Breast epithelium (tissue), 3 donors: ENCODE measurements at regions not wholly inside any gene's neighbourhood (a gene's known extent, or its start where the extent isn't known, plus 50 kb on each side); places are given as distances from the start of the nearest gene placed in this dataset.

Experiments used
- POLR2A ChIP-seq: fragments of 450-650 bp; IDR thresholded peaks from one replicate; pipeline ENCODE4 v1.6.1; 2016; ENCODE audit warnings: antibody characterized with exemption, mild to moderate bottlenecking, moderate library complexity
- TF ChIP-seq, protein P1 (sequence below), 3 donors: fragments of 450-650 bp; IDR thresholded peaks; one replicate each; pipeline ENCODE4 v1.5.1; 2016 to 2017; ENCODE audit warnings: antibody characterized with exemption in 3 of 3, mild to moderate bottlenecking in 3 of 3, moderate library complexity in 3 of 3

DNA sequence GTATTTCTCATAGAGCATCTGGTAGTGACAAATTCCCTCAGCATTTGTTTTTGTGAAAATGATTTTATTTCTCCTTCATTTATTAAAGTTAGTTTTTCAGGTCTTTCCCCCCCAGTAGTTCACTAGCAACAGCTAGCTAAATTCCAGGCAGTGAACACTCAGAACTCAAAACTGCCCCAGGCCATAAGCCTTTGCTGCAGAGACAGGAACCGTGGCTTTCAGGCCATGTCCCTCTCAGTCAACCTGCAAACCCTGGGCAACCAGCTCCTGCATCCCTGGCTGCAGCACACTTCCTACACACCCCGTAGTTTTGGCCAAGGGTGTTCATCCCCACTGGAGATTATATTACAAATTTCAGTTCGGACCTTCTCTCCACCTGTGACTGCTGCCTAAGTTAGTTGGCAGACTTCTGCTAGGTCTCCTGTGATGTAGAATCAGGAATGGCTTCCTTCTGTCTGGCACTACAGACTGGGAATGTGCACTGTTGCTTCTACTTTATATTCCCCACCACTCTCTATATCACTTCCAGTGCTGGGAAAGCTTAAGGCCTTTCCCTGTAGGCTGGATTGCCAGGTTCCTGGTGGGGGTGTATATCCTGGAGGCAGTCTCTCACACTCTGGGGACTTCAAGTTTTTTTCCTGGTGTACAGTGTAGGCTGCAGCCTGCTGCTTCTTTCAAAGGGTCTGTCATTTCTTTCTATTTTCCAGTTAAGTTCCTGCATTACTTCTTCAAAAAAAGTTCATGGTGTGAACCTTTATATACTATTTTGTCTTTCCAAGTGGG, 924.4 kb upstream of the LRFN5 start:
- TF ChIP-seq, protein P1, sequence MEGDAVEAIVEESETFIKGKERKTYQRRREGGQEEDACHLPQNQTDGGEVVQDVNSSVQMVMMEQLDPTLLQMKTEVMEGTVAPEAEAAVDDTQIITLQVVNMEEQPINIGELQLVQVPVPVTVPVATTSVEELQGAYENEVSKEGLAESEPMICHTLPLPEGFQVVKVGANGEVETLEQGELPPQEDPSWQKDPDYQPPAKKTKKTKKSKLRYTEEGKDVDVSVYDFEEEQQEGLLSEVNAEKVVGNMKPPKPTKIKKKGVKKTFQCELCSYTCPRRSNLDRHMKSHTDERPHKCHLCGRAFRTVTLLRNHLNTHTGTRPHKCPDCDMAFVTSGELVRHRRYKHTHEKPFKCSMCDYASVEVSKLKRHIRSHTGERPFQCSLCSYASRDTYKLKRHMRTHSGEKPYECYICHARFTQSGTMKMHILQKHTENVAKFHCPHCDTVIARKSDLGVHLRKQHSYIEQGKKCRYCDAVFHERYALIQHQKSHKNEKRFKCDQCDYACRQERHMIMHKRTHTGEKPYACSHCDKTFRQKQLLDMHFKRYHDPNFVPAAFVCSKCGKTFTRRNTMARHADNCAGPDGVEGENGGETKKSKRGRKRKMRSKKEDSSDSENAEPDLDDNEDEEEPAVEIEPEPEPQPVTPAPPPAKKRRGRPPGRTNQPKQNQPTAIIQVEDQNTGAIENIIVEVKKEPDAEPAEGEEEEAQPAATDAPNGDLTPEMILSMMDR (IDR thresholded peaks at IDR 0.05): no peak
- no peak for TF ChIP-seq POLR2A
